ENCODE measurements at regions not wholly inside any gene's neighbourhood (a gene's known extent, or its start where the extent isn't known, plus 50 kb on each side); places are given as distances from the start of the nearest gene placed in this dataset.

DNA sequence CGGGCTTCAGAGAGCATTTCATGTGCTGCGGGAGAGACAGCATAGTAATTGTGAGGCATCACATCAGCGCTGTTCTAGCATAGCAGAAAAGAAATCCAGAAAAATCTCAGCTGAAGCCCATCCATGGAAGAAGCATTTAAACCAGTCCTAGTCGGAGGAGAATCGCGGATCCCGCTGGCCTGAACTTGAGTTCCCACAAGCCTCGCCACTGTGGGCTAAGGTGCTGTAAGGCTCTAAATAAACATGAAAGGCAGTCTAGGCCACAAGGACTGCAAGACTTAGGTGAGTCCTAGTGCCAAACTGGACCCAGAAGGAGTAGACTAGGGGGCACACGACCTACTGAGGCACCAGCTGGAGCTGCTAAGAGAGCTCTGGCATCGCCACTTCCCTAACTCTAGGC is 1225.3 kb upstream of the CHAC2 start:
- Histone ChIP-seq H3K4me3 (ENCODE audit: low read length) (no peak overlapping the region), H3K9me2 (replicated peaks; ENCODE audit: insufficient read depth, low read length) (no peaks in the 10 kb centered on the region), H3K4me2 (ENCODE audit: low read depth, low read length, poor library complexity, severe bottlenecking) (no peak overlapping the region)

GRCh38 chr2:52539026-52539970 is 1228.3 kb upstream of the CHAC2 start:
- H4K20me1 ChIP-seq (ENCODE audit: insufficient read depth, low read depth, low read length) = no peaks in the 10 kb centered on the region
- H3K4me3 ChIP-seq (ENCODE audit: low read length) = no peak overlapping the region
- no peaks in the 10 kb centered on the region for H3K36me3 ChIP-seq (ENCODE audit: insufficient read depth, low read length)
- H3K79me2 ChIP-seq (ENCODE audit: low read length) = no peaks in the 10 kb centered on the region
- H2AFZ ChIP-seq (ENCODE audit: low read length) = no peak overlapping the region
- H3K9me2 ChIP-seq (replicated peaks; ENCODE audit: insufficient read depth, low read length) = no peaks in the 10 kb centered on the region
- H3K9ac ChIP-seq (ENCODE audit: low read length) = no peak overlapping the region
- H3K9me3 ChIP-seq (ENCODE audit: low read length) = no peaks in the 10 kb centered on the region
- H3K4me1 ChIP-seq (ENCODE audit: low read length) = no peaks in the 10 kb centered on the region
- DNase-seq = no peak
- no peak overlapping the region for H3K4me2 ChIP-seq (ENCODE audit: low read depth, low read length, poor library complexity, severe bottlenecking)
- H3K27me3 ChIP-seq (ENCODE audit: low read length) = no peaks in the 10 kb centered on the region
- no peak overlapping the region for H3K27ac ChIP-seq (ENCODE audit: low read length)

More for the DNA sequence above, 1225.3 kb upstream of the CHAC2 start:
- Histone ChIP-seq H3K27ac (ENCODE audit: low read length) (no peak overlapping the region), H2AFZ (ENCODE audit: low read length) (no peak overlapping the region), H3K4me1 (ENCODE audit: low read length) (no peaks in the 10 kb centered on the region), H3K9ac (ENCODE audit: low read length) (no peak overlapping the region), H3K9me3 (ENCODE audit: low read length) (no peaks in the 10 kb centered on the region), H3K27me3 (ENCODE audit: low read length) (no peaks in the 10 kb centered on the region), H3K79me2 (ENCODE audit: low read length) (no peaks in the 10 kb centered on the region), H4K20me1 (ENCODE audit: insufficient read depth, low read depth, low read length) (no peaks in the 10 kb centered on the region), H3K36me3 (ENCODE audit: insufficient read depth, low read length) (no peaks in the 10 kb centered on the region)
- DNase-seq = no peak

DNA sequence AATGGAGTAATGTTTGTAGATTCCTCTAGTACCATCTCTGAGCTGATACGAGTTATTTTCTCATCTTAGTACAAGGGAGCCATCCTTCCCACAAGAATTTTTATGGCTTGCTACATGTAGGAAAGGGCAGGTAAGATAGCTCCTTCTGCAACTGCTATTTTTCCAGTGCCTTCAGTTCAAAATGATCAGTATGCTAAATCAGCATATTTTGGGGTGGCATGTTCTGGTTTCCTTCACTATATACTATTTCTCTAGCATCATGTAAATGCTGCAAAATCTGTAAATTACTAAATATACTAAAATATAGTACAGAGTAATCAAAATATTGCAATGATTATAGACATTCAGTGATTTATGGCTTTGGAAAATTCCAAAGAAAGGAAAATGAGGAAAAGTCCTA is 1230.0 kb upstream of the CHAC2 start:
- Histone ChIP-seq H3K9ac (ENCODE audit: low read length) (no peak overlapping the region), H3K9me3 (ENCODE audit: low read length) (no peaks in the 10 kb centered on the region), H2AFZ (ENCODE audit: low read length) (no peak overlapping the region), H3K27ac (ENCODE audit: low read length) (no peak overlapping the region), H3K4me1 (ENCODE audit: low read length) (no peaks in the 10 kb centered on the region), H3K4me2 (ENCODE audit: low read depth, low read length, poor library complexity, severe bottlenecking) (no peak overlapping the region), H3K4me3 (ENCODE audit: low read length) (no peak overlapping the region), H3K79me2 (ENCODE audit: low read length) (no peaks in the 10 kb centered on the region), H3K36me3 (ENCODE audit: insufficient read depth, low read length) (no peaks in the 10 kb centered on the region), H3K27me3 (ENCODE audit: low read length) (no peaks in the 10 kb centered on the region), H3K9me2 (replicated peaks; ENCODE audit: insufficient read depth, low read length) (no peaks in the 10 kb centered on the region), H4K20me1 (ENCODE audit: insufficient read depth, low read depth, low read length) (no peaks in the 10 kb centered on the region)
- no peak for DNase-seq

- no peak for DNase-seq
- H3K9me3 ChIP-seq (ENCODE audit: low read length) = no peaks in the 10 kb centered on the region
- no peak overlapping the region for H3K4me3 ChIP-seq (ENCODE audit: low read length)
- no peaks in the 10 kb centered on the region for H3K9me2 ChIP-seq (replicated peaks; ENCODE audit: insufficient read depth, low read length)
- H3K4me1 ChIP-seq (ENCODE audit: low read length) = no peaks in the 10 kb centered on the region
- no peaks in the 10 kb centered on the region for H4K20me1 ChIP-seq (ENCODE audit: insufficient read depth, low read depth, low read length)
- no peaks in the 10 kb centered on the region for H3K79me2 ChIP-seq (ENCODE audit: low read length)
- no peak overlapping the region for H3K9ac ChIP-seq (ENCODE audit: low read length)
- no peak overlapping the region for H2AFZ ChIP-seq (ENCODE audit: low read length)
- H3K27ac ChIP-seq (ENCODE audit: low read length) = no peak overlapping the region
- H3K27me3 ChIP-seq (ENCODE audit: low read length) = no peaks in the 10 kb centered on the region
- H3K4me2 ChIP-seq (ENCODE audit: low read depth, low read length, poor library complexity, severe bottlenecking) = no peak overlapping the region
- no peaks in the 10 kb centered on the region for H3K36me3 ChIP-seq (ENCODE audit: insufficient read depth, low read length)
Observed at GRCh38 chr2:52536929-52537460, 1230.6 kb upstream of the CHAC2 start.

DNA sequence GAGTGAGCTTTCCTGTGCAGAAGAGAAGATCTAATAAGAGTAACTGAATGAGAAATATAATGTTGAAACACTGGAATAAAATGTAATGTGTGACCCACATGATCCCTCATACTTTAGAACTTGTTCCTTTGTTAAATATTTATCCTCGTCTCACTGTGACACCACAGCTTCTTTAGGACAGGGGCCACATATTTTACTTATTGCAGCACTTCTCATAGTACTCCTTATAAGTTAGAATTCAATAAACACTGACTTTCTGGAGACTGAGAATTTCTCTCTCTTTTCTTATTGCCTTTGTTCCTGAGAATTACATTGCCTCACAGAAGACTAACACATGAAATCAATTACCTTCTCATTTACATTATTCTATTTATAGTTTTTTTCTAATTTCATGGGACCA is 1234.6 kb upstream of the CHAC2 start:
- H3K4me3 ChIP-seq (ENCODE audit: low read length) = no peak overlapping the region
- DNase-seq = no peak
- H3K4me2 ChIP-seq (ENCODE audit: low read depth, low read length, poor library complexity, severe bottlenecking) = no peak overlapping the region
- H3K9me2 ChIP-seq (replicated peaks; ENCODE audit: insufficient read depth, low read length) = no peaks in the 10 kb centered on the region
- no peak overlapping the region for H2AFZ ChIP-seq (ENCODE audit: low read length)
- H3K9me3 ChIP-seq (ENCODE audit: low read length) = no peaks in the 10 kb centered on the region
- no peak overlapping the region for H3K9ac ChIP-seq (ENCODE audit: low read length)
- H3K79me2 ChIP-seq (ENCODE audit: low read length) = no peaks in the 10 kb centered on the region
- H3K4me1 ChIP-seq (ENCODE audit: low read length) = no peaks in the 10 kb centered on the region
- H3K36me3 ChIP-seq (ENCODE audit: insufficient read depth, low read length) = no peaks in the 10 kb centered on the region
- H3K27me3 ChIP-seq (ENCODE audit: low read length) = no peaks in the 10 kb centered on the region
- no peaks in the 10 kb centered on the region for H4K20me1 ChIP-seq (ENCODE audit: insufficient read depth, low read depth, low read length)
- no peak overlapping the region for H3K27ac ChIP-seq (ENCODE audit: low read length)

DNA sequence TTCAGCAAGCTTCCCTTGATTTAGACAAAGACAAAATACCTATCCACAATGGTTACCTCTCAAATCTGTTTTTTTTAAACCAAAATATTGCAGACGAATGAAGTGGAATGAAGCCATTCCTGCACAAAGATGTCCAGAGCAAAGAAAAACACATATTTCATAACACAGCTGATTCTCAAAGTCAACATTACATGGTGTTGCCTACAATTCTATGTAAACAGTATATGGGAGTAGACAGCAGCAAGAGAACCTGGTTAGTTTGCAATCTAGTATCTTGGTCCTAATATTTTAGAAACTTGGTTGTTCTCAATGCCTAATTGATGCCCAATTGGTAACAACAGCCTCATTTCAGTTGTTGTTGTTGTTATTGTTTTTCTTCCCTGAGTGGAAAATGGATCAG is 1240.9 kb upstream of the CHAC2 start:
- H2AFZ ChIP-seq (ENCODE audit: low read length) = no peak overlapping the region
- no peaks in the 10 kb centered on the region for H4K20me1 ChIP-seq (ENCODE audit: insufficient read depth, low read depth, low read length)
- no peaks in the 10 kb centered on the region for H3K9me2 ChIP-seq (replicated peaks; ENCODE audit: insufficient read depth, low read length)
- no peak overlapping the region for H3K4me3 ChIP-seq (ENCODE audit: low read length)
- H3K4me1 ChIP-seq (ENCODE audit: low read length) = no peaks in the 10 kb centered on the region
- H3K9me3 ChIP-seq (ENCODE audit: low read length) = no peaks in the 10 kb centered on the region
- no peak overlapping the region for H3K9ac ChIP-seq (ENCODE audit: low read length)
- H3K36me3 ChIP-seq (ENCODE audit: insufficient read depth, low read length) = no peaks in the 10 kb centered on the region
- no peak overlapping the region for H3K4me2 ChIP-seq (ENCODE audit: low read depth, low read length, poor library complexity, severe bottlenecking)
- H3K27ac ChIP-seq (ENCODE audit: low read length) = no peak overlapping the region
- no peaks in the 10 kb centered on the region for H3K27me3 ChIP-seq (ENCODE audit: low read length)
- DNase-seq = no peak
- no peaks in the 10 kb centered on the region for H3K79me2 ChIP-seq (ENCODE audit: low read length)

DNA sequence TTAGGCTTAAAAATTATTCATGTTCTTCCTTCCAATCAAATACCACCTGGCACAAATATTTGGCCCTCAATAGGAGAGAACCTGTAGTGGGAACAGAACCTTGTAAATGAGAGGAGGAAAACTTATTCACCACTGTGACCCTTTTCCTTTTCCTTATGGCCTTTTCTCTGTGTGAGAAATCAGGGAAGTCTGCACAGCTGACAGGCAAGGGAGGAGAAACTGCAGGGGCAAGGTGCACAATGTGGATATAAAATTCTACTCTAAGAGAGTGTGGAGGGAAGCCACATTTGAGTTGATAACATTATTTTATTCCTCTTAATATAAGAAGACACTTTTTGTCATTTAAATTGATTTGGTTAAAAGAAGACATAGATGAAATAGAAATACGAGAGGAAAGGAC is 1247.0 kb upstream of the CHAC2 start:
- H3K4me3 ChIP-seq (ENCODE audit: low read length) = no peak overlapping the region

GRCh38 chr2:52518678-52519077 is 1248.9 kb upstream of the CHAC2 start:
- DNase-seq = no peak
- Histone ChIP-seq H3K4me3 (ENCODE audit: low read length) (no peak overlapping the region), H3K9me2 (replicated peaks; ENCODE audit: insufficient read depth, low read length) (no peaks in the 10 kb centered on the region), H2AFZ (ENCODE audit: low read length) (no peak overlapping the region), H3K4me1 (ENCODE audit: low read length) (no peaks in the 10 kb centered on the region), H3K79me2 (ENCODE audit: low read length) (no peaks in the 10 kb centered on the region), H3K27ac (ENCODE audit: low read length) (no peak overlapping the region), H3K4me2 (ENCODE audit: low read depth, low read length, poor library complexity, severe bottlenecking) (no peak overlapping the region), H3K36me3 (ENCODE audit: insufficient read depth, low read length) (no peaks in the 10 kb centered on the region), H3K9me3 (ENCODE audit: low read length) (no peaks in the 10 kb centered on the region), H3K27me3 (ENCODE audit: low read length) (no peaks in the 10 kb centered on the region), H3K9ac (ENCODE audit: low read length) (no peak overlapping the region), H4K20me1 (ENCODE audit: insufficient read depth, low read depth, low read length) (no peaks in the 10 kb centered on the region)

More for the DNA sequence above, 1247.0 kb upstream of the CHAC2 start:
- Histone ChIP-seq H3K36me3 (ENCODE audit: insufficient read depth, low read length) (no peaks in the 10 kb centered on the region), H3K27ac (ENCODE audit: low read length) (no peak overlapping the region), H3K9ac (ENCODE audit: low read length) (no peak overlapping the region), H3K79me2 (ENCODE audit: low read length) (no peaks in the 10 kb centered on the region), H3K27me3 (ENCODE audit: low read length) (no peaks in the 10 kb centered on the region), H3K9me2 (replicated peaks; ENCODE audit: insufficient read depth, low read length) (no peaks in the 10 kb centered on the region), H4K20me1 (ENCODE audit: insufficient read depth, low read depth, low read length) (no peaks in the 10 kb centered on the region), H3K4me2 (ENCODE audit: low read depth, low read length, poor library complexity, severe bottlenecking) (no peak overlapping the region), H3K9me3 (ENCODE audit: low read length) (no peaks in the 10 kb centered on the region), H3K4me1 (ENCODE audit: low read length) (no peaks in the 10 kb centered on the region), H2AFZ (ENCODE audit: low read length) (no peak overlapping the region)
- no peak for DNase-seq

All from Karpas-422 (cell line).